SW 1271 (cell line): ENCODE measurements at regions not wholly inside any gene's neighbourhood (a gene's known extent, or its start where the extent isn't known, plus 50 kb on each side); places are given as distances from the start of the nearest gene placed in this dataset.
"Not testable (repeated sequence)": the region's sequence is repeated elsewhere in the genome, so short reads cannot be mapped to it uniquely, and the experiment has no call there.

Source experiments
- DNase-seq, 2 experiments: peaks; one replicate each; lab custom pipeline; 2025; lab: John Stamatoyannopoulos, UW

GRCh38 chr18:38801640-38802039, 1236.0 kb upstream of the CELF4 start:
- DNase-seq, result no peak

- DNase-seq, result no peak
Measured at GRCh38 chr18:38796762-38797161, 1231.2 kb upstream of the CELF4 start.

- no peak for DNase-seq
Measured at GRCh38 chr18:38792731-38793130, 1227.1 kb upstream of the CELF4 start.

GRCh38 chr18:38790786-38791185, 1225.2 kb upstream of the CELF4 start:
- no peak for DNase-seq

- DNase-seq, result no peak
Measured at GRCh38 chr18:38790303-38790702, 1224.7 kb upstream of the CELF4 start.

- no peak for DNase-seq
Measured at GRCh38 chr18:38789141-38789540, 1223.5 kb upstream of the CELF4 start.

DNA sequence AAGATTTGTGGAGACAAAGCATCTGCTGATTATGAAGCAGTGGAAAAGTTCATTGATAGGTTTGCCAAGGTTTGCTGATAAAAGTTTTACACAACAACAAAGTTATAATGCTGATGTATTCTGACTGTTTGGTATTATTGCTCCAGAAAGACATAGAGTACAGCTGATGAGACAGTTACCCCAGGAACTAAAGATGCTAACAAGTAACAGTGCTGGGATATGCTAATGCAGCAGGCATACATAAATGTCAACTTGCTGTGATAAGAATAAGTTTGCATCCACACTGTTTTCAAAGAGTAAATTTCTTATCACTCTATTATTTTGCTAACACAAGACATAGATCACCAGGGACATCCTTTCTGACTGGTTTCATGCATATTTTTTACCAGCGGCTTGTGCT, 1221.3 kb upstream of the CELF4 start:
- no peak for DNase-seq

GRCh38 chr18:38771620-38772019, 1206.0 kb upstream of the CELF4 start:
- DNase-seq, result not testable (repeated sequence)

DNA sequence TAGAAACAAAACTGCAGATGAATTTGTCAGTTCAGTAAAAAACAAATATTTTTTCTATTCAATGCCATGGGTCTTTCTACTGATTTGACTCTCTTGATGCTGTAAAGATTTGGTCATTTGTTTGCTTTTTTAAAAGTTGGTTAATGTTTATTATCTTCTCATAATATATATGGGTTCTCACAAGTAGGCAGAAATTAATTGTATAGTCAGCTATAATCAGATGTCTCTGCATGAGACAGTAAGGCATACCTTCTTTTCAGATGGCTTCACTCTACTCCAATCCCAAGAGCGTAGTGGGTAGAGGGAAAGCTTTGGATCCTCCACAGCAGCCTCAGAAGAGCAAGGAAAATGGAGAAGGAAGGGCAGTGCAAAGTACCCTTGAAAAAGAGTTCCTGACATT, 1202.9 kb upstream of the CELF4 start:
- no peak for DNase-seq

DNA sequence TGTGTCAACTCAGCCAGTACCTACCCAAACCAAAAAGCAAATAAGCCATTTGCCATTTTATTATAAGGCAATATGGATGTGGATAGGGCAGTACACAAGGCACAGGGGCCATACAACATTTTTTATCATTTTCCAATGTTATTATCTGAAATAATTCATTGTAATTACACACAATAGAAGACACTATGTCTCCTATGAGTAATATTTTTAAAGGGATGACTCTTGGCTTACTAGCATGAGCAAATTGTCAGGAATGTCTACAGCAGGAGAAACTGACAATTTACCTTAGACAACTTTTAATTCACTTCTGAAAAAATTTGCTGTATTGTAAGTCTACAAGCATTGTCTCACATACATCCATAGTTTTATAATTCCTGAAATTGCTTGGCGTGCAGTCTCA, 1193.9 kb upstream of the CELF4 start:
- DNase-seq, result no peak

DNA sequence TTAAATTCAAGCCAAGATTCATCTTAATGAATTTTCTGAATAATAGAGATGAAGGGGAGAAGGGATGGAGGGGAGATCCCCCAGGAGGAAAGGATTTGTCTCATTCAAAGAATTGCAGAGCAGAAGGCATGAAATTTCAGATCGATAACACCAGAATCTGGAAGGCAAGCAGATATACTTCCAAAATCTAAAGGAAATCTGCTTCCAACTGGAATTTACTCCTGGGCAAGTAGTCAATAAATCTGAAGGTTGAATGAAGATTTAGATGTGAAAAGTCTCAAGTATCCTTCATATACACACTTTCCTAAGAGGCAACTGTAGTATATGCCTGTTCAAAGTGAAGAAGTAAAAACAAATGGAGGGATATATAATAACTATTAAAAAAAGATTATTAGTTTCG, 1190.8 kb upstream of the CELF4 start:
- no peak for DNase-seq

DNA sequence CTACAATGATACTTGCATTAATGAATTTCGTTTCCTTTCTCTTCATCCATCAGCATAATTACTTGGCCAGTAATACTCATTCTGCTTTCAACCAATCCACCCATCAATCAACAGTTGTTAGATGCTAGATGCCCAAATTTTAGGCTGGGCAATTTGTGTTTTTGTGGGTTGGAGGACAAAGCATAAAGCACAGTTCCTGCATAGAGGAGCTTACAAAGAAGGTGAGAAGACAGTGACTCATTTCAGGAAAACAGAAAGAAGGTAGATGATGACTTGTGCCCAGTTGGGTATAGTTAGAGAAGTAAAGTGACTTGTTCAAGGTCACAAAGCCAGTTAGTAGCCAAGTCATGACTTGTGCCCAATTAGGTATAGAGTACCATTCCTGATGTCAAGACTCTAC, 1186.8 kb upstream of the CELF4 start:
- no peak for DNase-seq

- DNase-seq, result no peak
Measured at GRCh38 chr18:38751898-38752297, 1186.3 kb upstream of the CELF4 start.

- DNase-seq, result no peak
Measured at GRCh38 chr18:38751211-38751610, 1185.6 kb upstream of the CELF4 start.

DNA sequence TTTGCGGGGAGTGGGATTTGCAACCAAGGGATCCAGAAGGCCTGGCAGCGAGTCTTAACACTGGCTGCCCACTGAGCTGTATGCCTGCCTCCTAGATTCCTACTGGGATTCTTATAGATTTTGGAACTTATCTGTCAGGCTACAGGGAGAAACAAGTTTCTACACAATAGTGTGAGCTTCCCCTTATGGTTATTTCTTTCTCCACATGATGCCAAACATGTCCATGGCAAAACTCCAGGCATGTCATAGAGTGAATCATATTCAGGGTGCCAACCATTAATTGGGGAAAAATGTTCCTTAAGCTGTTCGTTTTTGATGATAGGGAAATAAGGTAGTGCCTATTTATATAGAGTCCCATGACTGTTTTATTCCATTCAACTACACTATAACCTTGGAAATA, 1185.2 kb upstream of the CELF4 start:
- DNase-seq, result no peak

GRCh38 chr18:38747153-38747552, 1181.6 kb upstream of the CELF4 start:
- DNase-seq, result no peak

- DNase-seq, result not testable (repeated sequence)
Measured at GRCh38 chr18:38720181-38720580, 1154.6 kb upstream of the CELF4 start.

- DNase-seq, result no peak
Measured at GRCh38 chr18:38718365-38718901, 1152.8 kb upstream of the CELF4 start.

GRCh38 chr18:38709122-38709521, 1143.5 kb upstream of the CELF4 start:
- DNase-seq, result no peak

- DNase-seq, result no peak
Measured at GRCh38 chr18:38706373-38706772, 1140.8 kb upstream of the CELF4 start.

DNA sequence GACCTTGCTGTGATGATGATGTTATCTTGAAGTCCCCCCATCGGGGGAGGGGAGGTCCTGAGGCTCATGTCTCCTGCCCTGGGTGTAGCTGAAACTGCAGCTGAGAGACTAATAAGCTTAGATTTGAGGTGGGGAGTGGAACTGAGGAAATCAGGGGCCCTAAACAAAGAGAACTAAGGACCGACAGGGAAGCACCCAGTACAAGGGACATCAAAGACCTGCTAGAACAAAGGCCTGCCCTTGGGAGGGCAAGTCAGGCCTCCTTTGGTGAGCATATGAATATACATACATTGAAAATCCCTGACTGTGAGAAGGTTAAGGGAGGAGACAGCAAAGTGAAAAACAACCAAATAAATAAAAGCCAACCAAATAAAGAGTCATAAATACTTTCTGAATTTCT, 1132.5 kb upstream of the CELF4 start:
- DNase-seq, result no peak

DNA sequence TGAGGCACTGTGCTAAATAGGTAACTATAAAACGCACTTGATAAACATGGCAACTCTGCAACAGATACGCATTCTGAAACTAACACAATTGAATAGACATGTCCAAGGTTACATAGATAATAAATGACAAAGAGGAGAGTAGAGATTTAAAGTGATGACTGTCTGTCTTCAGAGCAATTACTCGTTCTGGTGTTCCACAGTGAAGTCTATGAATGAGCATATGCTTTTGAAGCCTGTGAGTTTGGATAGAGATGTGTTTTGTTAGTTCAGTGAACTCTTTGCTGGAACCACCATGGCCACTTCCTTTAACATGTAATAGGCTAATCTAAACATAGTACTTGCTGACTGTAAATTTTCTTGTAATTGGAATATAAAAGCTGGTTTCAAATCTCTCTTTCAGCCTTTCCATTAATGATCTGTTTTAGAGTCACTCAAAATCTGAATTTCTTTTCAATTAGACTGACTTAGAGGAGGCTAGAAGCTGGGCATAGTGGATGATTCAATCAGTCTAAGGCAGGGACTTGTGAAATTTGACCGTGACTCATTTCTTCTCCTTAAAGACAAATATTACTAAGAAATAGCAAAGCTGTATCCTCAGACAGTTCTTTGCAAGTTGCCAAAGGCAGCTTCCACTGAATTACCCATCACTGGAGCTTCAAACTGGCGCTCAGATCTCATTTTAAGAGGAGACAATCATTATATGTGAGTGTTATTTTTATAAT, 1130.1 kb upstream of the CELF4 start:
- no peak for DNase-seq

DNA sequence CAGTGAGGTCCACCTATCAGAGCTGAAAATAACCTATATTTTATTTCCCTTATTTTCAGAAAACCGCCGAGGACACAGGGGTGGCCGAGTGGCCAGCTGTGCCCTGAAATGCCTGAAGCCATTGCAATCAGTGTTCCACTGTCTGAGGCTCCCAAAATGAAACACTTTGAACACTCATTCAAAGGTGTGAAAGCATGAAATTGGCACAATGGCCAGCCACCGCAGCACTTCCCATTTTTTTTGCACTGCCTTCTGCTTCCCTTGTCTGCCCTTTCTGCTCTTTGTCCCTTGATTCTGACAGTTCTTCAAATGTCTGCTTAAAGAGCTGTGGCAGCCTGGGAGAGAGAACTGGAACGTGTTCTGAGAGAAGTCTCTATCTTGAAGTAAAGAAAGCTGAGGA, 1127.5 kb upstream of the CELF4 start:
- DNase-seq, result no peak

DNA sequence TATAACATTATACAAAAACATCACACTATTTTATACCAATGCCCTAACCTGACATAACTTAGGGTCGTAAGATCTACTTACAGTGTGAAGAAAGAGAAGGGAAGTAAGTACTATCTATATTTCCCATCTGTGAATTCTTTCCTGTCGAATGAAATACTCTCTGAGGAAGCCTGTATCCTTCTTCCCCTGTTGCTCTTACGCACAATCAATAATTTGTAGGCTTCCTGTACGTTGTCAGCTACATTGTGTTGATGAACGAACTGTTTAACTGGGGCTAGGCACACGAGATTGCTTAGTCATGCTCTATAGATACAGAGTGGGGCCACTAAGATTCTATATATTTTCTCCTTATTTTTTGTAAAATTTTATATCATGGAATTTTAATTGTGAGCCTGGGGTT, 1125.0 kb upstream of the CELF4 start:
- DNase-seq, result no peak
